ENCODE measurements at regions not wholly inside any gene's neighbourhood (a gene's known extent, or its start where the extent isn't known, plus 50 kb on each side); places are given as distances from the start of the nearest gene placed in this dataset.

- Histone ChIP-seq H4K20me1 (replicated peaks; ENCODE audit: control insufficient read depth, extremely low read depth, insufficient read depth, low read length) (no peaks in the 10 kb centered on the region), H3K36me3 (ENCODE audit: control insufficient read depth in 2 of 2, extremely low read depth in 1 of 2, insufficient read depth in 2 of 2, low read length in 2 of 2) (no peaks in the 10 kb centered on the region), H3K27me3 (ENCODE audit: control insufficient read depth in 2 of 2, insufficient read depth in 2 of 2, low read length in 2 of 2) (no peaks in the 10 kb centered on the region), H3K79me2 (ENCODE audit: control insufficient read depth, insufficient read depth, low read length) (no peaks in the 10 kb centered on the region), H3K9me1 (replicated peaks; ENCODE audit: control insufficient read depth, extremely low read depth, insufficient read depth, low read length) (no peaks in the 10 kb centered on the region), H3K27ac (ENCODE audit: insufficient read depth, low read depth, low read length) (no peak overlapping the region), H3K9me3 (replicated peaks; ENCODE audit: control insufficient read depth, insufficient read depth, low read length) (no peaks in the 10 kb centered on the region), H3K4me2 (ENCODE audit: insufficient read depth, low read length) (no peak overlapping the region), H2AFZ (ENCODE audit: low read depth, low read length) (no peak overlapping the region), H3K9ac (replicated peaks; ENCODE audit: extremely low read depth, insufficient read depth, low read length) (no peak overlapping the region), H3K4me3 (replicated peaks in 1 of 3; ENCODE audit: insufficient read depth in 1 of 3, low read depth in 1 of 3, low read length in 3 of 3) (no peak overlapping the region), H3K4me1 (ENCODE audit: control insufficient read depth, extremely low read depth, insufficient read depth, low read length) (no peaks in the 10 kb centered on the region)
- TF ChIP-seq FOS (IDR thresholded peaks at IDR 0.05; ENCODE audit: borderline replicate concordance, insufficient read depth, low read length) (no peak), POLR2A (IDR thresholded peaks at IDR 0.05; ENCODE audit: low read depth, low read length) (no peak), POLR2AphosphoS5 (IDR thresholded peaks at IDR 0.05; ENCODE audit: insufficient read depth, low read depth, low read length) (no peak), GATA2 (IDR thresholded peaks at IDR 0.05; ENCODE audit: insufficient read depth, insufficient read length, low read depth, low read length) (no peak), MYC (IDR thresholded peaks at IDR 0.05; ENCODE audit: low read depth, low read length) (no peak), JUN (IDR thresholded peaks at IDR 0.05; ENCODE audit: borderline replicate concordance, insufficient read depth, insufficient read length, low read depth) (no peak), EZH2 (IDR thresholded peaks at IDR 0.05; ENCODE audit: borderline replicate concordance, low read depth, low read length, severe bottlenecking) (no peak)
- TF ChIP-seq, protein P1, sequence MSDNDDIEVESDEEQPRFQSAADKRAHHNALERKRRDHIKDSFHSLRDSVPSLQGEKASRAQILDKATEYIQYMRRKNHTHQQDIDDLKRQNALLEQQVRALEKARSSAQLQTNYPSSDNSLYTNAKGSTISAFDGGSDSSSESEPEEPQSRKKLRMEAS (IDR thresholded peaks at IDR 0.05; ENCODE audit: insufficient read depth, insufficient read length) = no peak
- TF ChIP-seq, protein P2, sequence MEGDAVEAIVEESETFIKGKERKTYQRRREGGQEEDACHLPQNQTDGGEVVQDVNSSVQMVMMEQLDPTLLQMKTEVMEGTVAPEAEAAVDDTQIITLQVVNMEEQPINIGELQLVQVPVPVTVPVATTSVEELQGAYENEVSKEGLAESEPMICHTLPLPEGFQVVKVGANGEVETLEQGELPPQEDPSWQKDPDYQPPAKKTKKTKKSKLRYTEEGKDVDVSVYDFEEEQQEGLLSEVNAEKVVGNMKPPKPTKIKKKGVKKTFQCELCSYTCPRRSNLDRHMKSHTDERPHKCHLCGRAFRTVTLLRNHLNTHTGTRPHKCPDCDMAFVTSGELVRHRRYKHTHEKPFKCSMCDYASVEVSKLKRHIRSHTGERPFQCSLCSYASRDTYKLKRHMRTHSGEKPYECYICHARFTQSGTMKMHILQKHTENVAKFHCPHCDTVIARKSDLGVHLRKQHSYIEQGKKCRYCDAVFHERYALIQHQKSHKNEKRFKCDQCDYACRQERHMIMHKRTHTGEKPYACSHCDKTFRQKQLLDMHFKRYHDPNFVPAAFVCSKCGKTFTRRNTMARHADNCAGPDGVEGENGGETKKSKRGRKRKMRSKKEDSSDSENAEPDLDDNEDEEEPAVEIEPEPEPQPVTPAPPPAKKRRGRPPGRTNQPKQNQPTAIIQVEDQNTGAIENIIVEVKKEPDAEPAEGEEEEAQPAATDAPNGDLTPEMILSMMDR (IDR thresholded peaks at IDR 0.05; ENCODE audit: extremely low read depth in 1 of 2, insufficient read depth in 1 of 2, low read depth in 1 of 2, low read length in 2 of 2) = no peak
- POLR2A ChIA-PET = no interaction called here
- FAIRE-seq (no peak), DNase-seq (ENCODE audit: low read depth, low spot score) (no peak)
- no TSS peak for BruUV-seq (replicated peaks)
- CTCF ChIA-PET = no interaction called here
- dilution Hi-C loops (cut with MboI; ENCODE audit: extremely low pct_ligation_motif_present, low sequenced_read_pairs) (no loop called here), intact Hi-C loops (cut with micrococcal nuclease) (no loop called here)
These were observed 58.6 kb downstream of the RPS12 start for GRCh38 chr6:132872923-132873322.

Measured in endothelial cell of umbilical vein (primary cell).